HepG2 (cell line): ENCODE measurements at regions not wholly inside any gene's neighbourhood (a gene's known extent, or its start where the extent isn't known, plus 50 kb on each side); places are given as distances from the start of the nearest gene placed in this dataset.

Source experiments
- ATF2 ChIP-seq: sonication (generic); formaldehyde crosslinking; IDR thresholded peaks from 2 replicates; pipeline ENCODE4 v1.4.0; 2020; ENCODE audit warnings: missing genetic modification reagents
- CTCF ChIP-seq: sonication (generic); formaldehyde crosslinking; IDR thresholded peaks from 2 replicates; pipeline ENCODE4 v1.5.0; 2020; ENCODE audit warnings: mild to moderate bottlenecking, missing genetic modification reagents, moderate library complexity
- EP300 ChIP-seq, 3 experiments: sonication (generic) in 1 of 3; formaldehyde crosslinking in 1 of 3; IDR thresholded peaks; 2 replicates each; pipeline versions ENCODE4 v1.5.1 to v1.6.1; 2011 to 2020; ENCODE audit warnings: low read depth in 2 of 3, low read length in 2 of 3, borderline replicate concordance in 1 of 3, improper control_type of control experiment in 1 of 3, mild to moderate bottlenecking in 1 of 3, missing genetic modification reagents in 1 of 3, moderate library complexity in 1 of 3
- HIVEP1 ChIP-seq: sonication (generic); formaldehyde crosslinking; IDR thresholded peaks from 2 replicates; pipeline ENCODE4 v1.4.0; 2020; ENCODE audit warnings: mild to moderate bottlenecking, missing genetic modification reagents
- POLR2A ChIP-seq, 2 experiments: IDR thresholded peaks; 2 replicates each; pipeline ENCODE4 v1.6.1; 2011; ENCODE audit warnings: low read depth in 2 of 2, low read length in 2 of 2, mild to moderate bottlenecking in 1 of 2, moderate library complexity in 1 of 2; ENCODE audit not compliant: insufficient read depth in 1 of 2
- PRDM10 ChIP-seq: sonication (generic); formaldehyde crosslinking; IDR thresholded peaks from 2 replicates; pipeline ENCODE4 v1.4.0; 2020; ENCODE audit warnings: low read depth, missing genetic modification reagents
- PTBP1 ChIP-seq: fragments of 200-400 bp; formaldehyde crosslinking; IDR thresholded peaks from 2 replicates; pipeline ENCODE4 v1.6.1; 2018; ENCODE audit warnings: low read length, low read depth; ENCODE audit not compliant: poor library complexity, severe bottlenecking
- SRF ChIP-seq: IDR thresholded peaks from 2 replicates; pipeline ENCODE4 v1.6.1; 2011; ENCODE audit warnings: mild to moderate bottlenecking, low read depth, low read length, moderate library complexity
- TP53 ChIP-seq: sonication (generic); formaldehyde crosslinking; conservative IDR thresholded peaks from 2 replicates; pipeline ENCODE4 v1.4.0; 2020; ENCODE audit warnings: missing genetic modification reagents
- YY1 ChIP-seq: IDR thresholded peaks from 2 replicates; pipeline ENCODE4 v1.6.1; 2011; ENCODE audit warnings: low read length, low read depth, moderate library complexity, mild to moderate bottlenecking; ENCODE audit not compliant: insufficient read depth, insufficient replicate concordance

- TF ChIP-seq TP53 (CRISPR knock-in tag) (no peak), HIVEP1 (CRISPR knock-in tag) (no peak), EP300 (IDR thresholded peaks at IDR 0.05; ENCODE audit: low read depth in 2 of 2, low read length in 2 of 2) (no peak), EP300 (CRISPR knock-in tag; IDR thresholded peaks at IDR 0.05; ENCODE audit: borderline replicate concordance) (no peak), ATF2 (CRISPR knock-in tag) (no peak), YY1 (no peak), PRDM10 (CRISPR knock-in tag) (no peak), SRF (no peak), CTCF (CRISPR knock-in tag) (no peak), PTBP1 (no peak), POLR2A (IDR thresholded peaks at IDR 0.05; ENCODE audit: insufficient read depth in 1 of 2, low read depth in 2 of 2, low read length in 2 of 2) (no peak)
These were observed 323.6 kb upstream of the PODXL start for GRCh38 chr7:131880078-131880477.
